Pancreas (tissue), 10 donors: ENCODE measurements at regions not wholly inside any gene's neighbourhood (a gene's known extent, or its start where the extent isn't known, plus 50 kb on each side); places are given as distances from the start of the nearest gene placed in this dataset.

Experiments
- ATAC-seq, 4 donors: fragments of 200-7000 bp; cut with Tn5 transposase; one replicate each; pipeline versions ENCODE4 v1.8.0 to v1.9.1; 2020; ENCODE audit warnings: mild to moderate bottlenecking in 4 of 4, moderate library complexity in 4 of 4
- DNase-seq, 6 donors: peaks; one replicate each; pipeline ENCODE4 v3.0.0-alpha.2; 2020
- FAIRE-seq: peaks from 2 replicates; lab custom pipeline; 2012; peaks lifted over from hg19 to GRCh38; lab: Jason Lieb, UNC
- H3K27ac ChIP-seq, 4 donors: fragments of 200-600 bp; sonication (generic); 1 replicate in 3 of 4; 2 replicates in 1 of 4; pipeline versions ENCODE4 v1.5.0 to v1.8.0; 2020
- H3K27me3 ChIP-seq, 4 donors: fragments of 200-600 bp; one replicate each; pipeline ENCODE4 v1.8.0; 2021
- H3K36me3 ChIP-seq, 3 donors: fragments of 200-600 bp; sonication (generic) in 1 of 3; one replicate each; pipeline versions ENCODE4 v1.5.0 to v1.8.0; 2020 to 2021
- H3K4me1 ChIP-seq, 3 donors: fragments of 200-600 bp; one replicate each; pipeline ENCODE4 v1.8.0; 2021
- H3K4me3 ChIP-seq, 4 donors: fragments of 200-600 bp; sonication (generic) in 2 of 4; one replicate each; pipeline versions ENCODE4 v1.5.0 to v1.8.0; 2020 to 2021
- H3K9me3 ChIP-seq, 4 donors: fragments of 200-600 bp; one replicate each; pipeline ENCODE4 v1.8.0; 2021
- CTCF ChIP-seq, 4 donors: fragments of 200-600 bp; sonication (generic) in 3 of 4; IDR thresholded peaks; one replicate each; pipeline versions ENCODE4 v1.5.0 to v1.8.0; 2021; ENCODE audit warnings: antibody characterized with exemption in 4 of 4
- WGBS, 2 donors: extraction: QIAGEN DNeasy Blood & Tissue Kit; methylation state at CpG; one replicate each; pipeline ENCODE4 v1.1.7; 2013; 5-methylcytosine and 5-hydroxymethylcytosine counted together
- intact Hi-C, 3 donors: fragments of 100-400 bp; cut with DNase I; formaldehyde crosslinking; loops; one replicate each; pipeline versions ENCODE4 v1.11.1 to v1.14.2; 2022
- donor health status: healthy with polysubstance abuse.
- donor health status: DM: no; HTN: no; CAD: no; lungs with moderate emphysema.
- donor health status: DM: no; HTN: no; CAD: no.
- donor health status: control.
- donor health status: control.
- donor health status: Bipolar disorder and iron deficiency.
- donor health status: DM: yes; HTN: yes; CAD: no.
- donor health status: DM: no; HTN: no; CAD: no.
- donor health status: DM: no; HTN: no; CAD: no.
- donor health status: DM: yes; HTN: yes; CAD: no.

- Histone ChIP-seq H3K9me3 (no peaks in the 10 kb centered on the region), H3K27me3 (no peaks in the 10 kb centered on the region), H3K27ac (no peak overlapping the region), H3K4me3 (no peak overlapping the region), H3K36me3 (no peaks in the 10 kb centered on the region), H3K4me1 (no peaks in the 10 kb centered on the region)
- FAIRE-seq (no peak), DNase-seq (no peak), ATAC-seq (no peak)
- WGBS, 2 donors, result 63% methylated on average over 3 of the region's 3 CpGs
- TF ChIP-seq CTCF (IDR thresholded peaks at IDR 0.05), result no peak
- intact Hi-C loops, result no loop called here
These were observed 413.7 kb upstream of the FAT3 start for GRCh38 chr11:91810871-91811270.

GRCh38 chr11:91805293-91805692 is 419.3 kb upstream of the FAT3 start:
- no peaks in the 10 kb centered on the region for H3K9me3 ChIP-seq
- H3K4me1 ChIP-seq, result no peaks in the 10 kb centered on the region
- H3K36me3 ChIP-seq, result no peaks in the 10 kb centered on the region
- no peak for ATAC-seq
- intact Hi-C loops, result no loop called here
- DNase-seq, result no peak
- H3K27me3 ChIP-seq, result no peaks in the 10 kb centered on the region
- FAIRE-seq, result no peak
- WGBS, 2 donors, result 80% methylated on average over 1 of the region's 1 CpG
- no peak for TF ChIP-seq CTCF (IDR thresholded peaks at IDR 0.05)
- no peak overlapping the region for H3K27ac ChIP-seq
- H3K4me3 ChIP-seq, result no peak overlapping the region

- no peaks in the 10 kb centered on the region for H3K4me1 ChIP-seq
- H3K27me3 ChIP-seq, result no peaks in the 10 kb centered on the region
- FAIRE-seq (no peak), DNase-seq (no peak), ATAC-seq (no peak)
- H3K36me3 ChIP-seq, result no peaks in the 10 kb centered on the region
- intact Hi-C loops, result no loop called here
- WGBS, 2 donors, result 68 to 69% methylated on average over 1 of the region's 1 CpG
- no peaks in the 10 kb centered on the region for H3K9me3 ChIP-seq
- H3K4me3 ChIP-seq, result no peak overlapping the region
- no peak for TF ChIP-seq CTCF (IDR thresholded peaks at IDR 0.05)
- no peak overlapping the region for H3K27ac ChIP-seq
These were observed 420.6 kb upstream of the FAT3 start for GRCh38 chr11:91804042-91804441.

DNA sequence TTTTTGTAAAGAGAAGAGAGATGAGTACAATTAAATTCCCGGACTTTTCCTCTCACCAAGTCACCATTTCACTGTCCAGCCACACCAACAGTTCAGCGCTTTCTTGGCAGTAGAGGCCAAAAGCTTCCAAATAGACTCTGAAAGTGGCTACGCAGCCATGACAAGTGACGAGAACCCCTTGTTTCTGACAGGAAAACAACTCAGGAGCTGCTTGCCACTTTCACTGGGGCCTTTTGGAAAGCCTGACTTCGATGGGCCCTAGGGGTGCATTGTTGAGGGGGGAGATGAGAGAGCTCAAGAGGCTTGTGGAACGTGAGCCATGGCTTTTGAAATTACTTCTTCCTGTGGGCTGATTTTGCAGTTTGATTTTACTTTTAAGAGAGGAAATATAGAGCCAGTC is 422.1 kb upstream of the FAT3 start:
- FAIRE-seq, result no peak
- TF ChIP-seq CTCF (IDR thresholded peaks at IDR 0.05), result no peak
- no peaks in the 10 kb centered on the region for H3K4me1 ChIP-seq
- no peak for DNase-seq
- H3K36me3 ChIP-seq, result no peaks in the 10 kb centered on the region
- H3K27ac ChIP-seq, result no peak overlapping the region
- no peak for ATAC-seq
- intact Hi-C loops, result no loop called here
- no peak overlapping the region for H3K4me3 ChIP-seq
- no peaks in the 10 kb centered on the region for H3K27me3 ChIP-seq
- 64 to 72% methylated on average over 6 of the region's 6 CpGs for whole genome bisulfite sequencing, 2 donors
- H3K9me3 ChIP-seq, result no peaks in the 10 kb centered on the region

GRCh38 chr11:91800208-91800914 is 424.3 kb upstream of the FAT3 start:
- H3K27me3 ChIP-seq, result no peaks in the 10 kb centered on the region
- no peak for FAIRE-seq
- no peak for ATAC-seq

More at GRCh38 chr11:91800208-91800914, 424.3 kb upstream of the FAT3 start:
- intact Hi-C loops, result no loop called here
- H3K4me1 ChIP-seq, result peaks cover 0 to 8% (median 0%) of the 10 kb centered on the region in 3 donors
- TF ChIP-seq CTCF (IDR thresholded peaks at IDR 0.05), result no peak
- 70 to 78% methylated on average over 9 of the region's 9 CpGs for WGBS, 2 donors
- no peak overlapping the region for H3K27ac ChIP-seq
- H3K4me3 ChIP-seq, result no peak overlapping the region
- peak in 1 of 6 donors; percentile 55 for DNase-seq
- H3K36me3 ChIP-seq, result no peaks in the 10 kb centered on the region
- H3K9me3 ChIP-seq, result no peaks in the 10 kb centered on the region
